RPMI8226 (cell line): ENCODE measurements at regions not wholly inside any gene's neighbourhood (a gene's known extent, or its start where the extent isn't known, plus 50 kb on each side); places are given as distances from the start of the nearest gene placed in this dataset.
"Not testable (repeated sequence)": the region's sequence is repeated elsewhere in the genome, so short reads cannot be mapped to it uniquely, and the experiment has no call there.

ENCODE experiments used
- DNase-seq: peaks from one replicate; pipeline ENCODE4 v3.0.0-alpha.2; 2015

- no peak for DNase-seq
Measured at GRCh38 chr1:192418552-192419285, 101.9 kb downstream of the RGS21 start.

- DNase-seq, result no peak
Measured at GRCh38 chr1:192430644-192431043, 113.9 kb downstream of the RGS21 start.

GRCh38 chr1:192435704-192436103, 118.9 kb downstream of the RGS21 start:
- no peak for DNase-seq

DNA sequence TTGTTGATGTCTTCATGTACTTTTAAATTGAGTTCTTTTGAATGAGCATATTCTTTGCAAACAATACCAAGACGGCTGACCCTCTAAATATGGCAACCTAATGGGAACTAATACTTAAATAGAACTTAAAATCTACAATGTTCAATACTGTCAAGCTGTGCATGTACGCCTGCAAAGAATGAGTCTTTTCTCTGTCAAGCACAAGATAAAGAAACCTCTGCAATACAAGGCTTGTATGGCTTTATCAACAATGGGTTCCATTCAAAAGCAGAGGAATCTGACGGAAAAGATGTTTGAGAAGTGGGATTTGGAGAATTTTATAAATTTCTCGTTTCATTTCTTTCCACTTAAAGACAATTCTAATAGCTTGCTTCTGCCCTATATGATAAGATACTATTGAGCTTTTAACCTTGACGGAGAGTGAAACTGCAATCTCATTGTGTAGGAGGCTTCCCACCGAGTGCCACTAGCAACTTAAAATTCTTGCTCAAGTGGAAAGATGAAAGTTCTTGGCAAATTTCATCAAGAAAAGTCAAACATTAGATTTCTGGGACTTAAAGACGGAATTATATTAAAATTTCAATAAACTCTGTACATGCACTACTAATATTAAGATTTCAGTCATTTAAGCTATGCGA, 119.8 kb downstream of the RGS21 start:
- no peak for DNase-seq

DNA sequence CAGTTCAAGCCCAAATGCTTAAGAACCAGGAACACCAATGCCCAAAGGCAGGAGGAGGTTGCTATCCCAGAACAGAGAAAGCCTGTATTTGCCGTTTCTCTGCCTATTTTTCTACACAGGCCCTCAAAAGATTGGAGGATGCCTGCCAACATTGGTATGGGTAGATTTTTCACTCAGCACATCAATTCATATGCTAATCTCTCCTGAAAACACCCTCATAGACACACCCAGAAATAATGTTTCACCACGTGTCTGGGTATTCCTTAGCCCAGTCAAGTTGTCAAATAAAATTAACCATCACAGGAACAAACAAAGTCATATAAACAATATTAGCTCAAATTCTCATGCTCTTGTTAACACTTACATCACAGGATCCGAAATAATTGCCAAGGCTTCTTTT, 121.9 kb downstream of the RGS21 start:
- no peak for DNase-seq

DNA sequence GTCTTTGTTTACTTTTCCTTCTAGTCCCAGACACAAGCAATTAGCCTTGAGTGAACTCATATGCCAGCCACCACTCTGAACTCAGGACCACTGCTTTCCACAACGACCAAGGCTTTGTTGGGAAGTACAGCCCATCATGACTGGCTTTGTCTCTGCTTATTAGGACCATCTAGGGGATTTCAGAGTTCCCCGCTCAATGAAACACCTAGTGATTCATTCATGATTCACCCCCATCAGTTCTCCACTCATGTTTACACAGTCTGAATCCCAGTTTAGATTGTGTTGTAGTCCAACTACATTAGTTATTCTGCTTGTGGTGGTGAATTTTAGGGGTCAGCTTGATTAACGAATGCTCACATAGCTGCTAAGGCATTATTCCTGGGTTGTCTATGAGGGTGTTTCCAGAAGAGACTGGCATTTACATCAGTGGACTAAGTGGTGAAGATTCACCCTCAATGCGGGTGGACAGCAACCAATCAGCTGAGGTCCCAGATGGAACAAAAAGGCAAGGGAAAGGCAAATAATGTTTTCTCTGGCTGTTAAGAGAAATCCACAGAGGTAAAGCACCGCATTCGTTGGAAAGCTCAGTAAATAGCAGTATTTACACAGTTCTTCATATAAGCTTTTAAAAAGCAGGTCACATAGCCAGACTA, 122.7 kb downstream of the RGS21 start:
- no peak for DNase-seq

DNA sequence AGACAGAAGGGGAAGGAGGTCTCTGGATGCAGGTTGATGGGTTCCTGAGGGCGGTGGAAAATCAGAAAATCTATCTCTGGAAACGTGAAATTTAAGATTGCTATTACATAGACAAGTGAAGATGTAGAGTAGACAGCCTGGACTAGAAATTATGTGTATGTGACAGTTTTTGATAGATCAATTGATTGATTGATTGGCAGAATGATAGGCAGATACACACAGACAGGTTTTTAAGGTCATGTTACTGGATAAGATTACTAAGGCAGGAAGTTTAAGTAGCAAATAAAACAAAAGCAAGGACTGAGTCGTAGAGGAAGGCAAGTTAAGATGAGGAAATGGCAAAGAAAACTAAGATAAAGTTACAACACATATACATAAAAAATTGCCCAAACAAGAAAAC, 124.7 kb downstream of the RGS21 start:
- no peak for DNase-seq

DNA sequence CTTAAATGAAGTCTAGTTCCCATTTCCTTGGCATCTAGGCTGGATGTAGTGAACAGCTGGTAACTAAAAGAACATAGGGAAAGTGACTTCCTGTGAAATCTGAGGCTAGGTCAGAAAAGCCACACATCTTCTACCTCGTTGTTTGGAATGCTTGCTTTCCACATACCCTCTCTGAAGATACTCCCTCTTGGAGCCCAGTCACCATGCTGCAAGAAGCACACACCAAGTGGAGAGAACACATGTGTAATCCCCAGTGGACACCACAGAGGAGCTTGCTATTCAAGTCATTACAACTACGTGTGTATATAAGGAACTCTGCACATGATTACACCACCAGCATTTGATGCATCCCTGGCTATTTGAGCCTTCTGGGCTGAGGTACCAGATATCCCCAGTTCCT, 125.9 kb downstream of the RGS21 start:
- no peak for DNase-seq

DNA sequence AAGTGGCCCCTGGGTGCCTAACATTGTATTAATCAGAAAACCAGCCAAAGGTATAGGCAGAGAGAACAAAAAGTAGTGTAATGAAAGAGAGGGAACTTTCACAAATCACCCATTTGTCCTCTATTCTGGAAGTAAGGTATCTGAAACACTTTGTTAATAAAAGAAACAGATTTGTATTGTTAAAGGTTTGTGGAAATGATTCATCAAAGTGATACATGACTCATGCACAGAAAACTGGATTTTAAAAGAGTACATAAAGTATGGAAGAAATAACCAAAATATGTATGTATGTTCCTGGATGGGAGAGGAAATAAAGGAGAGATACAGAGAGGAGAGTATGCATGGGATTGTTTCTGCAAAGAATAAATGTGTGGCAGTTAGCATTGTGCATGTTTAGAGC, 126.8 kb downstream of the RGS21 start:
- DNase-seq, result no peak

DNA sequence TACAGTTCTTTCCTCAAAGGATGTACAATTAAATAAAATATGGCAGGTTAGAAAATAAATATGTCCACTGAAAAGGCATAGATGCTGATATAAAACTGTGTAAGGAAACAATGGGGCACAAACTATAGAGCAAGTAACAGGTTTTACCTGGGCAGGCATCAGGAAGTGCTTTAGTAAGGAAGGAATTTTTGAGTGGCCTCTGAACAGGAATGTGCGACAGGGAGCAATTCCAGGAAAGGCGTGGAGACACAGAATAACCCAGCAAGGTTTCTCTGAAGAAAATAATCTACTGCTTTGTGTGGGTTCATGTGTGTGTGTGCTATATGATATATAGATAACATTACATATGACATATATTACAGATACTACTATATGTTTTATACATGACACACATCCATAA, 128.4 kb downstream of the RGS21 start:
- DNase-seq, result no peak

DNA sequence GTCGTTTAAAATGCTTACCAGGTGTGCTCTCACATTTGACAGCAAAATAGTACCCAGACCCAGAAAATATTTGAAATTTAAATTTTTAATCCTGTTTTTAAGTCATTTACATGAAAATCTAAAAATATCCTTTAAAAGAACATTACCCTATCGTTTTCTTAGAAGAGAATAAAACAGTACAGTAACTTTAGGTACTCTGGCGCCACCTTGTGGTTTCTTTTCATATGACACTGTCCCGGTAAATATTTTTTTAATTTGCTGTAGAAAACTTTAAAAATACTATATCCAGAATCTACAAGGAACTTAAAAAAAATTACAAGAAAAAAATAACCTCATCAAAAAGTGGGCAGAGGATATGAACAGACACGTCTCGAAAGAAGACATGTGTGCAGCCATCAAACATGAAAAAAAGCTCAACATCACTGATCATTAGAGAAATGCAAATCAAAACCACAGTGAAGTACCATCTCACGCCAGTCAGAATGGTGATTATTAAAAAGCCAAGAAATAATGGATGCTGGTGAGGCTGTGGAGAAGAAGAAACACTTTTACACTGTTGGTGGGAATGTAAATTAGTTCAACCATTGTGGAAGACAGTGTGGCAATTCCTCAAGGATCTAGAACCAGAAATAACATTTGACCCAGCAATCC, 129.2 kb downstream of the RGS21 start:
- peak; percentile 60 for DNase-seq

DNA sequence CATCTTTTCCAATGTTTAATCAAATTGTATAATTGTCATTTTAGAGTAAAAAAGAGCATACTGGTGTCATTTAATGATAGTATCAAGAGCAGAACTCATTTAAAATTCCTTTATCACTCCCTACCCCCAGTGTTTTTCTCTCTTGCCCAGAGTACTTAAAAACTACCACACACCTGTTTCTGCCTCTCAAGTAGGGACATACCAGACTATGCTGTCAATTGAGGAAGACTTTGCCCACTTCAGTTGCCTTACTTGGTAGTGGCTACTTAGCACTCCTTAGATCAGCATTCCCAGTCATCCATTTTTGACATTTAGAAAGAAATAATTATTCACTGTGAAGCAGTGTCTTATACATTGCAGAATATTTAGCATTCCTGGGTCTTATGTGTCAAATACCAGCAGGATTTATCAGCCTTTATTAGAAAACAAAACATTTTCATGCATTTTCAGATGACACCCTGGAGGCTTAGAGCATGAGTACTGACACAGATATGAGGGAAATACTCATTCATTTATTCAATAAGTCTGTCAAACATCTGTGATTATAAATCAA, 127.5 kb upstream of the RGS1 start:
- DNase-seq, result no peak

DNA sequence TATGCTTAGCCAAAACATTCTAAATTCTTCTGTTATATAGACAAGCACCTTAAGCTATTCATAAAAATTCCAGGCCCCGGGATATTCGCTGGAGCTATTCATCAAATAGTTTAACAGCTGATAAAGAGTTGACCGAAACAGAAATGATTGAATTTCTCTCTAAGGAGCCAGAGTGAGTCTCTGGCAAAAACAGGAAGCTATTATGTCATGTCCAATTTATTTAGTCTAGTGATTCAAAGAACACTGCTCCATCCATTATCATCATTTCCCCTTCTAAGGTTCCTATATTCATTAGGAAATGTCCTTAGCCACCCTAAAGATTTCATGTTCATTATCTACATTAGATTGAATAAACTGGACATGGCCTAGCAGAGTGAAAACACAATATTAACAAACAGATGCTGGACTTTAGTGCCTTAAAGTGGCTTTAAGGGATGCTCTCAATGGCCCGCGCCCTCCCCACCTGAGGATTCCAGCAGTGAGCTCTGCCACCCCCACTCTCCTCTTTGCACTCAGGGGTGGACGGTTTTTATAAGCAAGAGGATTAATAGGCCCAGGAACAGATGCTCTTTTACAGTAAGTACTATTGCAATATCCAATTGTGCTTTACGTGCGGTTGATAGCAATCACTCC, 122.1 kb upstream of the RGS1 start:
- no peak for DNase-seq

GRCh38 chr1:192459467-192459866, 116.1 kb upstream of the RGS1 start:
- DNase-seq, result no peak

GRCh38 chr1:192461684-192462083, 113.9 kb upstream of the RGS1 start:
- no peak for DNase-seq

GRCh38 chr1:192462616-192463015, 113.0 kb upstream of the RGS1 start:
- no peak for DNase-seq

DNA sequence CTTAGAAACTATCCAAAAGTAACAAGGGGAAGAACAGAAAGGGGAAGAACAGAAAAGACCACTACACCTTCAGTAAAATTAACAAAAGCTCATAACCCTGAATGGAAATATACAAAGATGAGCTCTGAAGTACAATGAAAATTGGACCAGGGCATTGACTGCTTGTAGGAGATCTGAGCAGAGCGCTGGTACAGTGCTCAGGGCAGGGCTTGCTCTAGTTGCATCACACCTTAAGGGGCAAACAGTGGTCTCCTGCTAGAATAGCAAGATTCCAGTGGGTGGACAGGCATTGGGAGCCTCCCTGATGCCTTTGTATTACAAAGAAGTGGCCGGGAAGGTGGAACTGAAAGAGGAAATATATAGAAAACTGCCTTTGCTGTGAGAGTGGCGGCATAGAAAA, 111.9 kb upstream of the RGS1 start:
- DNase-seq, result no peak

GRCh38 chr1:192465221-192465620, 110.4 kb upstream of the RGS1 start:
- not testable (repeated sequence) for DNase-seq

- peak; percentile 58 for DNase-seq
Measured at GRCh38 chr1:192474080-192474683, 101.4 kb upstream of the RGS1 start.

- no peak for DNase-seq
Measured at GRCh38 chr1:192475329-192475728, 100.2 kb upstream of the RGS1 start.

DNA sequence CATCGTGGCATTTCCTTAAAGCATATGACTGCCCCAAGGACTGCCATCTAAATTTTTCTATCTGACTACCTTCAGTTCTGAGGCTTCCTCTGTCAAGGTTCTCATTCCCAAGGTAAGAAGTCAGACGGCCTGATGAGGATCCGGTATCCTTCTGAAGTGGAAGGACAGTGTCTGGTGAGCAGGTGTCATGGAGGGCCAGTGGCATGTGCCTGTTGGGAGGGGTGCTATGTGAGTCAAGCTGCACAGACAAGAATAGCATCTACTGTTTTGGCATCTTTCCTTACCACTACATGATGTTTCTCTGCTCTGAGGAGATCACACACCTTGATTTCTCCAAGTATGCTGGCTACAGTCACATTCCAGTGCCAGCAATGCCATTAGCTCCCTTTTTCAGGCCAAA, 99.6 kb upstream of the RGS1 start:
- no peak for DNase-seq

- no peak for DNase-seq
Measured at GRCh38 chr1:192476802-192477298, 98.7 kb upstream of the RGS1 start.
